Loucy (cell line): ENCODE measurements at regions not wholly inside any gene's neighbourhood (a gene's known extent, or its start where the extent isn't known, plus 50 kb on each side); places are given as distances from the start of the nearest gene placed in this dataset.

ENCODE experiments used
- H2AFZ ChIP-seq: fragments of 200-600 bp; sonication (generic); 2 replicates; pipeline ENCODE4 v1.6.0; 2016; ENCODE audit warnings: antibody characterized with exemption, mild to moderate bottlenecking, low read length, moderate library complexity
- H3F3A ChIP-seq: fragments of 200-600 bp; 2 replicates; pipeline ENCODE4 v1.6.0; 2016; ENCODE audit warnings: antibody characterized with exemption, low read depth, mild to moderate bottlenecking
- H3K27me3 ChIP-seq: fragments of 200-600 bp; sonication (generic); 2 replicates; pipeline ENCODE4 v1.6.1; 2014; ENCODE audit warnings: low read length, mild to moderate bottlenecking; ENCODE audit not compliant: insufficient read depth, poor library complexity, severe bottlenecking
- H3K36me3 ChIP-seq: fragments of 200-600 bp; sonication (generic); 2 replicates; pipeline ENCODE4 v1.6.1; 2016; ENCODE audit warnings: low read length; ENCODE audit not compliant: insufficient read depth
- H3K4me1 ChIP-seq: fragments of 200-600 bp; sonication (generic); 2 replicates; pipeline ENCODE4 v1.5.1; 2014; ENCODE audit warnings: low read length, mild to moderate bottlenecking; ENCODE audit not compliant: insufficient read depth, poor library complexity, severe bottlenecking
- H3K4me2 ChIP-seq: fragments of 200-600 bp; sonication (generic); 2 replicates; pipeline ENCODE4 v1.6.0; 2014; ENCODE audit warnings: antibody characterized with exemption, low read length, low read depth, mild to moderate bottlenecking; ENCODE audit not compliant: poor library complexity, severe bottlenecking
- H3K4me3 ChIP-seq: fragments of 200-600 bp; sonication (generic); 2 replicates; pipeline ENCODE4 v1.5.1; 2014; ENCODE audit warnings: low read length, mild to moderate bottlenecking, mixed read lengths; ENCODE audit not compliant: poor library complexity, severe bottlenecking
- H3K79me2 ChIP-seq: fragments of 200-600 bp; sonication (generic); 2 replicates; pipeline ENCODE4 v1.6.1; 2014; ENCODE audit warnings: low read length; ENCODE audit not compliant: insufficient read depth
- H3K9ac ChIP-seq: fragments of 200-600 bp; sonication (generic); 2 replicates; pipeline ENCODE4 v1.6.0; 2014; ENCODE audit warnings: mild to moderate bottlenecking, low read depth, low read length, moderate library complexity; ENCODE audit not compliant: poor library complexity, severe bottlenecking
- H3K9me2 ChIP-seq: fragments of 200-600 bp; sonication (generic); replicated peaks from 2 replicates; pipeline ENCODE4 v1.6.1; 2016; ENCODE audit warnings: low read depth, low read length, mixed read lengths
- H3K9me3 ChIP-seq: fragments of 200-600 bp; sonication (generic); 2 replicates; pipeline ENCODE4 v1.6.1; 2014; ENCODE audit warnings: mild to moderate bottlenecking, antibody characterized with exemption, low read length, low read depth; ENCODE audit not compliant: insufficient read depth
- H4K20me1 ChIP-seq: fragments of 200-600 bp; sonication (generic); 2 replicates; pipeline ENCODE4 v1.6.0; 2014; ENCODE audit warnings: antibody characterized with exemption, low read length, mild to moderate bottlenecking; ENCODE audit not compliant: insufficient read depth, poor library complexity, severe bottlenecking
- EZH2phosphoT487 ChIP-seq: fragments of 200-600 bp; IDR thresholded peaks from 2 replicates; pipeline ENCODE4 v1.6.1; 2018; ENCODE audit warnings: antibody characterized with exemption, mild to moderate bottlenecking, moderate library complexity, borderline replicate concordance
- TF ChIP-seq, protein P1 (sequence below): fragments of 200-600 bp; sonication (generic); conservative IDR thresholded peaks from 2 replicates; pipeline ENCODE4 v1.5.1; 2014; ENCODE audit warnings: mild to moderate bottlenecking, antibody characterized with exemption, low read length

GRCh38 chr16:35706901-35707300, 2247.5 kb downstream of the TP53TG3F start:
- Histone ChIP-seq H3K36me3 (no peaks in the 10 kb centered on the region), H3K4me1 (no peaks in the 10 kb centered on the region), H3K79me2 (no peaks in the 10 kb centered on the region), H3K9ac (no peak overlapping the region), H3K9me2 (no peaks in the 10 kb centered on the region), H4K20me1 (no peaks in the 10 kb centered on the region), H3K4me3 (no peak overlapping the region), H3K27me3 (no peaks in the 10 kb centered on the region), H3F3A (no peaks in the 10 kb centered on the region), H3K4me2 (no peak overlapping the region), H2AFZ (no peak overlapping the region), H3K9me3 (peaks cover 14% of the 10 kb centered on the region)
- TF ChIP-seq EZH2phosphoT487 = no peak
- TF ChIP-seq, protein P1, sequence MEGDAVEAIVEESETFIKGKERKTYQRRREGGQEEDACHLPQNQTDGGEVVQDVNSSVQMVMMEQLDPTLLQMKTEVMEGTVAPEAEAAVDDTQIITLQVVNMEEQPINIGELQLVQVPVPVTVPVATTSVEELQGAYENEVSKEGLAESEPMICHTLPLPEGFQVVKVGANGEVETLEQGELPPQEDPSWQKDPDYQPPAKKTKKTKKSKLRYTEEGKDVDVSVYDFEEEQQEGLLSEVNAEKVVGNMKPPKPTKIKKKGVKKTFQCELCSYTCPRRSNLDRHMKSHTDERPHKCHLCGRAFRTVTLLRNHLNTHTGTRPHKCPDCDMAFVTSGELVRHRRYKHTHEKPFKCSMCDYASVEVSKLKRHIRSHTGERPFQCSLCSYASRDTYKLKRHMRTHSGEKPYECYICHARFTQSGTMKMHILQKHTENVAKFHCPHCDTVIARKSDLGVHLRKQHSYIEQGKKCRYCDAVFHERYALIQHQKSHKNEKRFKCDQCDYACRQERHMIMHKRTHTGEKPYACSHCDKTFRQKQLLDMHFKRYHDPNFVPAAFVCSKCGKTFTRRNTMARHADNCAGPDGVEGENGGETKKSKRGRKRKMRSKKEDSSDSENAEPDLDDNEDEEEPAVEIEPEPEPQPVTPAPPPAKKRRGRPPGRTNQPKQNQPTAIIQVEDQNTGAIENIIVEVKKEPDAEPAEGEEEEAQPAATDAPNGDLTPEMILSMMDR = no peak

GRCh38 chr16:35711435-35711834, 2252.0 kb downstream of the TP53TG3F start:
- Histone ChIP-seq H3K4me1 (no peaks in the 10 kb centered on the region), H3K79me2 (no peaks in the 10 kb centered on the region), H3K27me3 (no peaks in the 10 kb centered on the region), H3K36me3 (no peaks in the 10 kb centered on the region), H3F3A (no peaks in the 10 kb centered on the region), H3K4me3 (no peak overlapping the region), H3K4me2 (no peak overlapping the region), H3K9me3 (peaks cover 15% of the 10 kb centered on the region; the same call in 1 of the 2 replicates), H3K9me2 (no peaks in the 10 kb centered on the region), H4K20me1 (no peaks in the 10 kb centered on the region), H2AFZ (no peak overlapping the region), H3K9ac (no peak overlapping the region)
- TF ChIP-seq EZH2phosphoT487 = no peak
- TF ChIP-seq, protein P1 = no peak

DNA sequence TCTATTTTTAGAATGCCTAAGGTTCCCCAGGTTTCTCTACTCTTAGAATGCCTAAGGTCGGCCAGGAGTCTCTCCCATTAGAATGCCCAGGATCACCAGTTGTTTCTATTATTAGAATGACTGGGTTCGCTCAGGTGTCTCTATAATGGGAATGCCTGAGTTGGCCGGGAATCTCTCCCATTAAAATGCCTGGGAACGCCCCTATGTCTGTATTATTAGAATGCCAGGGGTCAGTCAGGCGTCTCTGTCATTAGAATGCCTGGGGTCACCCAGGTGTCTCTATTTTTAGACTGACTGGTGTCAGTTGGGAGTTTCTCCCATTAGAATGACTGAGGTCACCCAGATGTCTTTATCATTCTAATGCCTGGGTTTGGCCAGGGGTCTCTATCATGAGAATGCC, 2252.5 kb downstream of the TP53TG3F start:
- Histone ChIP-seq H3K9me3 (peaks cover 15% of the 10 kb centered on the region; the same call in 1 of the 2 replicates), H3K4me2 (no peak overlapping the region), H2AFZ (no peak overlapping the region), H3K36me3 (no peaks in the 10 kb centered on the region), H3K79me2 (no peaks in the 10 kb centered on the region), H3K4me3 (no peak overlapping the region), H3K9me2 (no peaks in the 10 kb centered on the region), H3K9ac (no peak overlapping the region), H3F3A (no peaks in the 10 kb centered on the region), H4K20me1 (no peaks in the 10 kb centered on the region), H3K27me3 (no peaks in the 10 kb centered on the region), H3K4me1 (no peaks in the 10 kb centered on the region)
- TF ChIP-seq, protein P1 = no peak
- TF ChIP-seq EZH2phosphoT487 = no peak
